HuH-7 (cell line): ENCODE measurements at regions not wholly inside any gene's neighbourhood (a gene's known extent, or its start where the extent isn't known, plus 50 kb on each side); places are given as distances from the start of the nearest gene placed in this dataset.

Experiments
- DNase-seq: peaks from one replicate; pipeline ENCODE4 v3.0.0; 2011; ENCODE audit warnings: low spot score

DNA sequence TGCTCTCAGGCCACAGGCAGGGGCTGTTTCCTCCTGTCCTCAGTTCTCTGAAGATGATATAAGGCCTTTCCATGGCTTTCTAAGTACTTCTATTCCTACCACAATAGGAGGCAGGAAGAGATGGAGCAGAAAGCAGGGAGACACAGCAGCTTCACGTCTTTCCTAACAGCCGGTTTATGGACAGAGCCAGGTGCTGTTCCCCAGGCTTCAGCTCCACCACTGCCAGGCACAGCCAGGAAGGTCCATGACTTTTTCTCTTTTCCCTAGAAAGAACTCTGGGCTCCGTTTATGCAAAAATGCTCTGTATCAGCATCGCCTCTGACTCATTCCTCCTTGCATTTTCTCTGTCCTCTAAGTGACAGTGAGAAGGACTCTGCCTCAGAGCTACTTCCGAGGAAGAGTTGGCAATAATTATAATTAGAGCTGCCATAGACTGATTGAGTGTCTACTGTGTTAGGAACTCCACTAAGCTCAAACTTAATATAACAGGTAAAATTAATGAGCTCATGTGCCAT lies 478.5 kb downstream of the RASEF start:
- no peak for DNase-seq

DNA sequence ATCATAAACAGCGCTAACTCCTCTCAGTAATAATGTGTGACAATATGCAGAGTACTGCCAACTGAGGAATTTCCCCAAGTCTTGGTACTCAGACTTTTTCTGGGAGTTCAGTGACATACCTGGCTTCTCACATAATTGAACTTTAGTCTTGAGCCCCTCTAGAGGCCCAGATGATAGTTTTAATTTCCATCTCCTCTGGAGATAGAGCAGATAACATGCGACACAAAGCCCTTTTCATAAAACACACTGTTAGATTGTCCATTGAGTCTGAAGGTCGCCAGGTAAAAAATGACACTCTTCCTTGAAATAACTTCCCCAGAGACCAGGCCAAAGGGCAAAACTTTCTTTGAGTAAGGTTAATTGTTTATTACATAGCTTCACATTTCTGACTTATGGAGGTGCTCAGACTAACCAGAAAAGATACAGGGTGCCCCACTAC lies 476.0 kb downstream of the RASEF start:
- DNase-seq, result no peak

DNA sequence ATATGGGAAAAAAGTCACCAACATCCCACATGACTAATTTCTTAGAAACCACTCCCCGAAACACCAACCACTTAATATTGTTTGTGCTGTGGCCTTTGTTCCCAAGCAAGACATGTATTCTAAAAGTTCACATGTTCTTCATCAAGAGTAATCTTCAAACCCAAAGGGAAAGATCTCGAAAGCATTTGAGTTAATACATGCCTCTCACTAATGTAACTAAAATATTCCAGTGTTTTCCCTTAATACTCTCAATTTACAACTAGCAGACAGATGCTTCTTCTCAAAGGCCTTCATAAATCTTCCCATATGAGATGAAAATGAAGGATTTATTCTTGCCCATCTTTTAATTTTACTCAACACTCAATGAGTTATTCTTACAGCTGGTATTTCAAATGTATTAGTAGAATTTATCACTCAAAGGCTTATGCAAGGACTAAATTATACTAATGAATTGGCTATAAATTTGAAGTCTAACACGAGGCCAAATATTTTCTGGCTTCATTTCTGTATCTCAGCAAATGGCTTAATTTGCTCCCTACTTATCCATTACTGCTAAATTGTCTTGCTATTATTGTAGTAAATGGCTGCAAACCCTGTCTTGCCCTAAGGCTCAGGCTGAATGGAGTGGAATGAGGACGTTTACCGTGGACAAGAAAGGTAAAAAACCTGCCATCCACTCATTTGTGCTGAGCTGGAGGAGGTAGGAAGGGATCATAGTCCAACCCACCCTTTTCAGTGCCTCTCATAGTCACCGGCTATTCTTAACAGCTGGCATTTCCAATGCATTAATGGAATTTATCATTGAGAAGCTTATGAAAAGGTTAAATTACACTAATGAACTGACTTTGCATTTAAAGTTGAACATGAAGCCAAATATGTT lies 474.4 kb downstream of the RASEF start:
- no peak for DNase-seq

DNA sequence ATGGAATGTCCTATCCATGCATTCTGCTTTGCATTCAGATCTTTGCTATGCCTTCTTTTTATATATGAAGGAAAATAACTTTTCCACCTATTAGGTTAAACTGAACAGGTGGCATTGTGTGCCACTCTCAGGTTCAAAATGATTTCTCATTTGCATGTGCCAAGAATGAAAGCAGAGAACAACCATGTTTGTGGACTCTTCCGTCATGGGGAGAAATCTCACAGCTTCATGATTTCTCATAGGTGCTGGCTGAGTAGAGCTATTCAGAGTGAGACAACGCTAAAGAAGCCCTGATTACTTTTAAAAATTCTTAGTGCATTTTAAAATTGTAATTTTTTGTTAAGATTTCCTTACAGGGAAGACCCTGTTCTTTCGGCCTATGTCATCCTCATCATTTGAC lies 472.1 kb downstream of the RASEF start:
- no peak for DNase-seq

DNA sequence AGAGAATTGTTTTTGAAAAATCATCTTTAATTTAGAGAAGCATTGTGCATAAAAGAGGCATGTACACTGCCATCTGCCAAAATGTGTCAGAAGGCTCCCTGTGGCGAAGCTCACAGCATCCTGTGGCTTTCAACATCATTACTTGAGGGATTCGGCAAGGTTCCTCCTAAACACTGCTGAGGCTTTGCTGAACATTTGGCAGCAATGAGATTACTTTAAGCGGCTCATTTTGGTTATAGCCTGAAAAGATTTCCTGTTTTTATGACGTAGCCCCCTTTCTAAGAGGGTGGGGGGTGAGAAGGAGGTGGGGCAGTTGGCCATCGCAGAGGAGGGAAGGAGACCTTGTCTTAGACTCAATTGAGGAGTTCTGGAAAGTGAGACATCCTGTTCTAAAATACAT lies 469.4 kb downstream of the RASEF start:
- no peak for DNase-seq

DNA sequence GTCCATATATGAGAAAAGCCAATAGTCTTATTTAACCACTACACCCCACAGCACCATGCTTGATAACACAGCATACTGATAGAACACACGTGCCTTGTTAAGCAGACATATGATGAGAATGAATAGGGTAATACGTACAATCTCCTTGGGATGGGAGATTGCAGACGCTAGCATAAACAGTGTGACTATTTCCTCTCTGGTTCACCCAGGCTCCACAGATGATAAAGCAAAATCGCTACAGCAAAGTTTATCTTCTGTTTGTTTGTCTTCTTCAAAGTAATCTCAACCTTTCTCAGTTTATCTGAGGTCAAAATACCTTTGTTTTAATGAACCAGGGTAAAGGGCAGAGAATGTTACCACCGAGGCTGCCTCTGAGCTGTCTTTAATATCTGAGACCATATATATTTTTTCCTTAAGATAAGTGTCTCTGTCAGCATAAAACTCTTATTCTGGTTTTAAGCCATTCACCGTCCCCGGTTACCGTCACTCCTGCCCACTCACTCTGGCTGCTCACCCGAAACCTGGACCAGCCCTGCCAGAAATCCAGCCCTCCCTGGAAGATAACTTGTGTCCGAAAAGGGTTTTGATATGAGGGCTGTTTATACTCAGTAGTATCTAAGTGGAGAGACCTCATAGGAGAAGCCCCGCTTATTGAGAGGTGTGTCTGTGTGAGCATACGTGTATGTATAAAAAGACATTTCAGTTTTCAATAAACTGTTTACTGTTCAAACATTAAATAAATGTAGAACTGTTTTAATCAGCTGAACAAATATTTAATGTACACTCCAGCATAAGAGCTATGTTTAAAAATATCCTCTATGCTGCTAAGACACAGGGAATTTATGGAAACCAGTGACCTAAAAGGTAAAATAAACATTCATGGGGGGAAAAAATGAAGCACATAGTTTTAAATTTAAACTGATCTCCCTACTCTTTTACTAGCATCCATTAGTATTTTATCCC lies 465.4 kb downstream of the RASEF start:
- no peak for DNase-seq

DNA sequence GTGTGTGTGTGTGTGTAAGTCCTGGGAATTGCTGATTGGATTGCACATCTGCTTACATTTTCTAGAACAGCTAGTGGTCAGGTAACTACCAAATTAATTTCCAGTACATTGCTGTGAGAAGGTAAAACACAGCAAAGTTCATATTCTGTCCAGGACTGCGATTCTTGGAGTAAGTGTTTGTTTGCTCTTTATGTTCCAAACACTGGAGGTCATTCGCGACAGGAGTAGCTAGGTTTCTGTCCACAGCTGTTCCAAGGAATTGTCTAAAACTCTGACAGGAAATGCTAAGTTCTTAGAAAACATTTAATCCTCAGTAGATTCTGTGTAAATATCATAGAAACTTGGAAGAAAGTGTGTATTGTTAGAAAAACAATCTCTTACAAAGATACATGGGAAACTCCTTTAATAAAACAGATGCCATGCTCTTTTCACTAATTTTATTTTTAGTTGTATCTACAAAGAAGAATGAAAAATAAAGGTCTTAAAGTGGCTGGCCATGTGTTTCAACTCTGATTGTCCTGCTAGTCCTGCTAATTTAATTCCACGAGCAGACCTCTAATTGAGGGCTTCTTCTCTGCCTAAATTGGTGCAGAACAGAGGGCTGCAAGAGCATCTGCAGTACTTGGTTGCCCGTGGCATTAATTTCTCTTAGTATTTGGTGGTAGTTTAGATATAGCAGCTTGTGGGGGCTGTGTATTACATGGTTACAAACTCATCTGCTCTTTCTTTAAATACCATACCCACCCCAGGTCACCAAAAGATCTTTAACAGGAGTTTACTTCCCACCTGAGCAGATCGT lies 464.5 kb downstream of the RASEF start:
- no peak for DNase-seq

DNA sequence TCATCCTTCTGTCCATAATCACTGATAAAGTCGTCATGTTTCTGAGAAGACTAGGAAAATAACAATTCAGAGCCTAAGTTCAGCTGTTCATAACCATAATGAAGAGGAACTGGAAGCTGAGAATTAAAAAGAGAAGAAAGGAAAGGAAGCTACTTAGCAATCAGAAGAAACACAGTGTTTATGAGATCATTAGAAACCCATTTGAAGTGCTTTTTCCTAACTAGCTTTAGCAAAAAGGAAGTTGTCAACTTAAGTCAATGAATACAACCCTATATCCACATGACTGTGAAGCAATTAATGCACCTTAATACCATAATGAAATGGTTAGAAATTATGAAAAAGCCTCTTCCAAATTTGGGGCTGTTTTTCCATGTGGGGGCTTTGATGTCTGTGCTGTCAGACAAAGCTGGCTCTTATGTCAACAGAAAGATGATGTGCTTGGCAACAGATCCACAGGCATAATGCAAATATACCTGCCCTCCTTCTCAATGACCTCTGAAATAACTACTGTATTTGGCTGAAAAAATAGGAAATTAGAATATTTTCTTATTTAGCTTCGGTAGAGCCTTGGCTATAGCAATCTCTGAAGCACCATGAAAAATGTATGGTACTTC lies 463.5 kb downstream of the RASEF start:
- DNase-seq, result no peak

DNA sequence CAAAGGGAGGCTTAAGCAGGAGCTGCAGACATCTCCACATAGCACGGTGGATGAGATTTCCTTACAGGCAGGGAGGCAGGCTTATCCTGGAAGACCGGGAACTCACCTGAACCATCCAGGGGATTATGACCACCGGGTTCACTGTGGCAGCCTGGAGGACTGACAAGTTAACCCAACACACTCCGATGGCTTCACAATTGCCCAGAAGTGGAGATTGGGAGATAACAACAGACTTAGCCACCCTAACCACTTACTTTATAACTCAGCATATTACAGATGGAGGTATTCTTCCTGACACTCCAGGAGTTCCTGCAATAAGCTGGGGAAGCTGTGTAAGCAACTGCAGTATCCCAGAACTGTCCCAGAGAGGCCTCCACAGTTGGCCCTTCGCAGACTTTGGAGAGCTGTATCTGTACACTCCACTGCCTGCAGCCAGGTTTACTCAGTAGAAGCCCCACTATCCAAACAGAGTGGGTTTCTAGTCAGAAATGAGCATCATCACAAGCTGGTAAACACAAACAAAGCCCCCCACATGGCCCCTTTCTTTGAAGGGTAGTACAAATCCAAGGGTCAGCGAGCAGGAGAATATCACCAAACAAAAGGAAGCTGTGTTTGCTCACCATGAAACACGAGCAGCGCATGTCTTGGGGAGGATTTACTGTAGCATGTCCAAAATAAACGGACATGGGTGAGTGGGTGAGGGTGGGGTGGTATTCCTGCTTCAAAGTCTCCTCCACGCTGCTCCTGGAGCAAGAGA lies 462.2 kb downstream of the RASEF start:
- DNase-seq, result no peak

DNA sequence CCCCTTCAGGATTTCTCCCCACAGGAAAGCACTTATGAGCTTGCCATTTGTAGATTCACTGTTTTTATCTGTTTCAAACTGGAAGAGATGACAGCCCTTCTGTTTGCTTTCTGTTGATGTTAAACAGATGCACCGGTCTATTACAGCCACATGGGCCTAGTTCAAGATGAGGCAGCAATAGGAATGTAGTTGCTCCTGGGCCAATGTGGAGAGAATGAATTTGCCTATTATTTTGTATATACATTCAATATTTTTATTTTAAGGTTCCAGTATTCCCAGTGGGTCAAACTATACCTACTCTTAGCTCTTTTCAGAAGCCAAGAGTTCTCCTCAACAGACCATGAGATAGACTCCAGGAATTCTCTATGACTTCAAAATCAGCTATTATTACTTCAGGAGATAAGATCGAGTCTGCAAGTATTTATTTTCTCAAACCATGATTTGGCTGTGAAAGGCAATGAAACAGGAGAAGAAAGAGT lies 461.6 kb downstream of the RASEF start:
- no peak for DNase-seq

DNA sequence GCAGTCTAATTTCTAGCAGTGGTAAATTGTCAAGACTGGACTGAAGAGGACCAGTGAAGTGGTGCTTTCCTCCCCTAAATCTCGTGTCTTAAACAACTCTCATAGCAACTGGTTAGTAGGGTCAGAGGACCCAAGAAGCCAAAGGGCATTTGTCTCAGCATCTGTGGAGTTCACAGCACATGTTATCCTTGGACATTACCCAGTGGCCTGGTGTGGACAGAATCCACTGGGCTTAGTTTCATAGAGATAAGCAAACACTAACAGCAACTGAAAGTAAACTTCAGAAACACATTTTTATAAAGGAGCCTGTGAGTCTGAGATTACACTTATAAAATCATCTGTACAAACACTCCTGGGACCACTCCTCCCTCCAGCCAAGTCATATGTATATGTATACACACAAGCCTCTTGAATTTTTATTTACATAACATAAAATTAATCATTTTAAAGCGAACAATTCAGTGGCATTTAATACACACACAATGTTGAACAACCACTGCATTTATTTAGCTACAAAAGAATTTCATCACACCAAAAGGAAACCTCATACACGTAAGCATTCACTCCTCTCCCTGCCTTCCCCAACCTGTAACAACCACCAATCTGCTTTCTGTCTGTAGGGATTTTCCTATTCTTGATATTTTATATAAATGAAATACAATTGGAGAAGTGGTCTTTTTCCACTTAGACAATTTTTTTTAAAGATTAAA lies 457.8 kb downstream of the RASEF start:
- DNase-seq, result no peak

DNA sequence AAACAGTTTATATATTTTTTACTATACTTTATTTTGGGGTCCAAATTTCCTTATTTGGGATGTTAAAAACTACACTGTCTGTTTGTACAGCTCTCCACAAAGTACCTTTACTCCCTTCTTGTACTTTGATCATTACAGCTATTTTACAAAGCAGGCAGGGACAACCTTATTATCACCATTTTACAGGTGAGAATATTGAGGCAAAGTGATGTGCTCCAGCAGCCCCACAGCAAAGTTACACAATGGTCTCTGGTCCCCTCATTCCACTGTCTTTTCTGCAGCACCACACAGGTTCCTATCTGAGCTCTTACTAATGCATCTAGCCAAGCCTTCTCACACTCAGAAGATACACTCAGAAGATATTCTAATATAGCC lies 457.3 kb downstream of the RASEF start:
- no peak for DNase-seq

DNA sequence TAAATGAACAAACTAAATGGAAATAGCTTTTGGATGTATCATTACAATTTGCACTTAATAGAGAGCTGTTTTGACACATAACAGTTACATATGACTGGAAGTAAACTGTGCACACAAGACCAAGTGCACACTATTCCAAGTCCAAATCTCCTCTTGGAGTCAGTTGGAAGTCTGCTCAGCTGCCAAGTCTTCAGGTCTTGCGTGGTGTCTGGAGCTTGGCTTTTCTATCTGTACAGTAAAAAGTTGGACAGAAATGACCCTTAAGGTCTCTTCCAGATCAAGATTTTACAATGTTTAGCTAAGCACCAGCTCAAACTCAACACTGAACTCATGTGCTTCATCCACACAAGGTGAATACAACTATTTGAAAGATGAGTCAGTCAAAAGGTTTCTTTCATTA lies 456.9 kb downstream of the RASEF start:
- no peak for DNase-seq

DNA sequence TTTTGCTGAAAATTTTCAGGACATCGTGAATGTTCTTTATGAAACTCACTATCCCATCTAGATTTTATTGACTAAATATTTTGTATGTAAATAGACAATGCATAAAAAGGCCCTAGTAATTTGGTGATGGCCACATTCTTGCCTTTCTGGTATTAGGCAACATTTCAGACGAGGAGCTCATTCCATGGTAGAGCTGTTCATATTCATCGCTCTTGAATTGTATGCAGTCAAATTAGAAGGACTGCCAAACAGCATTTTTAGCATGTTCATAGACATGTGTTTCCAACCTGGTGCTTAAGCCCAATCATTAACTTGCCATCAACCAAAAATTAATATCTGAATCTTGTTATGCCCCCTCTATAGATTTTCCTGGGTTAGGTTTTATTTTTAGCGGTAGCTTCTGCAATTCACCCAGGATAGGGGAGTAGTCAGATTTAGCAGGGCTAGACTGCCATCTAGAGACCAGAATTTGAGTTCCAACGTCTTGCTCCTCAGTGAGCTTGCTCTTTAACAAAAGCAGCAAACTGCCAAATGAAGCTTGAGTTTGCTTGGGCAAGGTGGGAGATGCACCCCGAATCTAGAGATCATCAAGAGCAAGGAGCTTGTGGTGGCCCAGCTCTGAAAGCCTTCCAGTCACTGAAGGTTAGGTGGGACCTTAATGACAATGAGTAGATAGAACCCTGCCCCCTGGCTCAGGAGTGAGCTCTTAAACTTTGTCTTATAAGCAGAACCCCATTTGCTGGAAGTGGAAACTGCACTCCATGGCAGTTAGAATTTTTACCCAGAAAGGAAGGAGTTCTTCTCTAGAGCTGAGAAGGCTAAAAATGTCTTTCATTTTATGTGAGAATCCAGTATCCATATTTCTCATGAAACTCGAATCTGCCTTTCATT lies 456.2 kb downstream of the RASEF start:
- DNase-seq, result peak; percentile 39

DNA sequence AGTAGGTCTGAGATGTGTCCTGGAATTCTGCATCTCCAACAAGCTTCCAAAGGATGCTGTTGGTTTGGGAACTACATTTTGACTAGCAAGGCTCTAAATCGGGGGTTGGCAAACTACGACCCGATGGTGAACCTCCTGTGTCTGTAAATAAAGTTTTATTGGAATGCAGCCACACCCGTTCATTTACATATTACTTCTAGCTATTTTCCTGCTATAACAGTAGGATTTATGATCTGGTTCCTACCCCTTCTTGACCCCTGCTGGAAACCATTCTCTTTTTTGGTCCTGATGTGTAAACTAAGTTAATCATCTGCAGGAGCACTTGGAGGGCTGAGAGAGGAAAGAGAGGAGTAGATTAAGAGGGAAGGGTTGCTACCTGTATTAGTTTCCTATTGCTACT lies 454.5 kb downstream of the RASEF start:
- no peak for DNase-seq

DNA sequence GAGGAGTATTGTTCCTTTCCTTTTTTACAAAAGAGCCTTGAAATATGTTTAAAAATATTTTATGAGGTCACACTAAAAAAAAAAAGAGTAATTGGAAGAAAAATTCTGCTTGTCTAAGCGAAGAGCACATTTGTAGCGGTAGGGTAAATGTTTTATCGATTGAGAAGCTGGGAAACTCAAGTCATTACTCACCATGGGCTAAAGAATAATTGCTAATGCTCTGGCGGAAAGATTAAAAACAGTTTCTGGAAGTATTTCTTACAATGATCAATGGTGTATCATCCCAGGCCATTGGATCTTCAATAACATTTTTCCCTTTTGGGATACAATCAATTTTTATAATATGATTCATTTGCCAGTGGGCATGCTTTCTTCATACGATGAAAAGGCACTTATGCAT lies 450.0 kb downstream of the RASEF start:
- no peak for DNase-seq

DNA sequence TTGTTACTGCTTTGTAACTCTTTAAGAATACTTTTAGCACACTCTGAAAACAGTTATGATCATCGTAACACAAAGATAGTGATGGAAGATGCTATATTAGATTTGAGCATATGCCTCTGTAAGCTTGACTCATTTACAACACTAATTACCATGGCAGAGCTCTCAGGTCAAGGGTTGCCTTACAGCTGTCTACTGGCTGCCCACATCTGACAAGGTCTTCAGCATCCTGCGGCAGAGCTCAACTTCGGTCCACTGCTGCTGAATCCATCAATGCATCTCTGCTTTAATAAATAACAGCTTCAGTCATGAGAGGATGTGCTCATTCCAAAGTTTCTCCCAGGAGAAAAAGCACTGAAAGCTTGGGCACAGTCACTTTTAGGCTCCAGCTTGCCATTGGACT lies 449.4 kb downstream of the RASEF start:
- DNase-seq, result no peak

DNA sequence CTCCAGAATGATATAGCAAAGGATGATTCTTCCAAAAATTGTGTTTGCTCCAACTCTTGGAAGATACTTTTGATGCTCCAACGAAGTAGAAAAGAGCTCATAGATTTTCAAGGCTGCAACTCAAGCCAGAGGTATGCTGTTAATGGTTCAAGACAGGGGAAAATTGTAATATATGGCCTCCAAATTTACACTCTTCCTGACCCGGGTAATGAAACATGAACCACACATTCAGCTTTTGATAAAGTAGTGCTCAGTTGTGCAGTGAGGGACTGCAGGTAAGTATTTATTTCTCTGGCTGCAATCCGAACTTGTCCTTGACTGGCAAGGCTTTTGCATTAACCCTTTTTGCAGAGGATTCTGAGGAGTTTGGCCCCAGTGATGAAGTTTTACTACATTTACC lies 446.4 kb downstream of the RASEF start:
- DNase-seq, result no peak

DNA sequence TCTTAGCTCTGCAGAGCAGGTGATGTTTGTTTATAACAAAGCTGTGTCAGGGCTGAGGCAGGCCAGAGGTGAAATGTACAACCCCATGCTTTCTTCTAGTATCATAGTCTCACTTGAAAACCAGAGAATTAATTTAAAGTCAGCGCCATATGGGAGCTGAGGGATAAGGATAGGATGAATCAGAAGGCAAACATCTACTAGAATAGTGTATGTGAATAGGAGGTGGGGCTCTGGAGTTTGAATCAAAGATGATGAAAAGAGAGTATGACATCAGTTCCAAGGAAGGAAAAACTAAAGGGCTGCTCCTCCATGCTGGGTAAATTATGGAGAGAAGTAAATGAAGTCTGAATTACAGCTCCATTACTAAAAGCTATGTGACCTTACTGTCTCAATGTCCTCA lies 441.5 kb downstream of the RASEF start:
- DNase-seq, result no peak
